GM08714 (cell line): ENCODE measurements at regions not wholly inside any gene's neighbourhood (a gene's known extent, or its start where the extent isn't known, plus 50 kb on each side); places are given as distances from the start of the nearest gene placed in this dataset.
"Not testable (repeated sequence)": the region's sequence is repeated elsewhere in the genome, so short reads cannot be mapped to it uniquely, and the experiment has no call there.

Experiments used
- H3K4me3 ChIP-seq: fragments of 200-500 bp; sonication (Bioruptor generic); 2 replicates; pipeline ENCODE4 v1.5.1; 2014; ENCODE audit warnings: mild to moderate bottlenecking, low read length, inconsistent platforms
- ZNF274 ChIP-seq: IDR thresholded peaks from 2 replicates; pipeline ENCODE4 v1.6.1; 2012; ENCODE audit warnings: mild to moderate bottlenecking, low read depth, low read length

DNA sequence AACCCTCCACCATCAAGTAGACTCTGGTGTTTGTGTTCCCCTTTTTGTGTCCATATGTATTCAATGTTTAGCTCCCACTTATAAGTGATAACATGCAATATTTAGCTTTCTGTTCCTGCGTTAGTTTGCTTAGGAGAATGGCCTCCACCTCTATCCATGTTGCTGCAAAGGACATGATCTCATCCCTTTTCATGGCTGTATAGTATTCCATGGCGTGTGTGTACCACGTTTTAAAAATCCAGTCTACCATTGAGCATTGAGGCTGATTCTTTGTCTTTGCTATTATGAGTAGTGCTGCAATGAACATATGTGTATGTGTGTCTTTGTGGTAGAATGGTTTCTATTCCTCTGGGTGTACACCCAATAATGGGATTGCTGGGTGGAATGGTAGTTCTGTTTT is 140.1 kb downstream of the BASP1 start:
- TF ChIP-seq ZNF274: no peak
- H3K4me3 ChIP-seq: no peak overlapping the region

DNA sequence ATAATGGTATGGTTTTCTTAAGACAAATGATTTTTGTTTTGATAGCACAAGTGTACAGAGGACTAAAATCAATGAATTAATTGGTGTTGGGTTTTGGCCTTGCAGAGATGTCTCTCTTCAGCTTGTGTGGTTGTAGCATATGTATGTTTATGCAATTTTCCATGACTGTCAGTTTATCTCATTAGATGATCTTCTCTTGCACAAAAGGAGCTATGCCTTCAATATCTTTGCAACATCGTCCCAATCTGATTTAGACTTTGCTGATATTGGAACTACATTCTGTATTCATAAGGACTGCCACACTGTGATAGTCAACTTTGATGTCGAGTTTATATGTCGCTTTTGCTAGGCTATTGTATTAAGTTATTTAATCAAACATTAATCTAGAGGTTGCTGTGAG is 140.0 kb upstream of the TAF11L2 start:
- TF ChIP-seq ZNF274: no peak
- H3K4me3 ChIP-seq: no peak overlapping the region

DNA sequence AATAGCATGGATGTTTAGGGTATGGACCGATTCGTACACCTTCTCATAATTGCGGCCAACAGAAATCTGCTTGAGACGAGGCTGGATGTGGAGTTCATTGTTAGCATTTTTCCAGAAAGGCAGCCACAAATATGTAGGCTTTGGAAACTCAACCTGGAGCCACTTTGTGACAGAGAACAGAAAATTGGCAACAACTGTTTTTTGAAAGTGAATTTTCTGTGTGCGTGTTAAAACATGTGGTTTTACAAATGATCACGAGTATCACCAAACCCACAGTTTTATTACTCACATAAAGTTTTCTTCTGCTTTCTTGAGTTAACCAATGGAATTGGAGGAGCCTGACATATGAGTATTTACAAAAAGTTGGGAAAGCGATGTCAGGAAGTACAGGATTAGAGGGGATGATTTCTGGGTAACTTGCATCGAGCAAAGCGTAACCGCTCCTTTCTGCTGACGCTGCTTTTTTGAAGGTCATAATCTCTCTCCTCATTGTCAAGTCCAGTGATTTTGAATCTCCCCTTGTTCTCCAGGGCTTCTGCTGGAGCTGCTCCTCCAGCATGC is 138.5 kb upstream of the TAF11L2 start:
- no peak for TF ChIP-seq ZNF274
- no peak overlapping the region for H3K4me3 ChIP-seq

DNA sequence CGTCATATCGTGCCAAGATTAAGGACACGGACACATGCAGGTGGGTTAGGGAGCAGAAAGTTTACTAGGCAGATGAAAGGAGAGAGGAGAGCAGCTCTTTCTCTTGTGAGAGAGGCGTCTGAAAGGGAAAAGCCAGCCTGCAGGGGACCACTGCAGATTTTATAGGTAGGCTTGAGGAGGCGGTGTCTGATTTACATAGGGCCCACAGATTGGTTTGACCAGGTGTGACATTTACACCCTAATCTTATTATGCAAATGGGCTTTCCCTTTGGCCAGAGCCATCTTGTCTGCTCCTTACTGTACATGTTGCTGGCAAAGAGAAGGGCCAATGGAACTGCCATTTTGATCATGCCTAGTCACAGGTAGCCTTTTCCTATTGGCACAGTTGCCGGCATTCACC is 137.2 kb upstream of the TAF11L2 start:
- no peak for TF ChIP-seq ZNF274
- no peak overlapping the region for H3K4me3 ChIP-seq

DNA sequence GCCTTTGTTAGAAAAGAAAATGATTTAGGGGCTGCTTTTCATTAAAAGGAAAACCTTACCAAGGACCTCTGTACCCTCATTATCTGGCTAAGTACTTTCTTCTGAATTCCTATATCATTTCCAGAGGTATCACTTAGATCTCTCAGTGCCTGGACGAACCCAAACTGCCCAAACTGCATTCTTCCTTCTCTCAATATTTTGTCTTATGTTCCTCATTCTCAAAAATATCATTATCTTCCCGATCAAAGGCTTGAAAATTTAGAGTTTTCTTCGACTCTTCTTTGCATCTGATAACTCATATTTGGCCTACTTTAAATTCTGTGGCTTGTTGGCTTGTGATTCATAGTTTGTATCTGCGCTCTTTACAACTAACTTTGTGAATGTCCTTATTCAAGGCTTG is 136.7 kb upstream of the TAF11L2 start:
- TF ChIP-seq ZNF274: no peak
- H3K4me3 ChIP-seq: no peak overlapping the region

DNA sequence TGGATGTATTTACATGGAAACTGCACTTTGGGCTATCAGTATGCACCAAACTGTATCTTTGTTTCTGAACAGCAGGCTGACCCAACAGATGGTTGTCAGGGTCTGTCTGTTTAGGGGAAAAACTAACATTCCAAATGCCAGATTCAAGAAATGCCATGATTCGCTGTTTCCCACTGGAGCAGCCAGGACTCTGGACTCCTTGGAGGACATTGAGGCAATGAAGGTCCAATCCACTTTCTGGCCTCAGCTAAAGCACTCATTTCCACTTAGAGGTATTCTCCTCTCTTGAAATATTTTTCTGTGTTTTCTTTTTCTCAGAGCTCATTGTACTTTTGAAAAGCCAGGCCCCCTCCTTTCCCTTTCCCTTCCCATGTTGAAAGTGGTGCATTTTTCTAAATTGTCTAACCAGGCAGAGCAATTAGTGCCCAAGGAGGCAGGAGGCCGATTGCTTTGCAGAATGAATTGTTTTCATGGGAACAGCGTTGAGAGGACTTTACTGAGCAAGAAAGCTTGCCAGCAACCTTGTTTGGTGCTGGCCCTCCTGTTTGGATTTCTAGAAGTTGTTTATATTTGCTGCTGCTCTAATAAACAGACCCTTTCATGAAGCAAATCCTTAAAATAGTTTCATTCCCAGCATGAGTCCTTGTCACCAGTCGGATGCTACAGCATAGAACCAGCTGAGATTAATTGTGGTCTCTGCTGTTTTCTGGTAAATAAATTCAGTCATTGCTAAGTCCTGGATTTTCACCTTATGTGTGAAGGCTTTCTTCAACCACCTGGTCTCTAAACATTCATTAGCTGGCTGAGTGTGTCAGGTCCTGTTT is 132.8 kb upstream of the TAF11L2 start:
- H3K4me3 ChIP-seq: no peak overlapping the region
- TF ChIP-seq ZNF274: no peak

DNA sequence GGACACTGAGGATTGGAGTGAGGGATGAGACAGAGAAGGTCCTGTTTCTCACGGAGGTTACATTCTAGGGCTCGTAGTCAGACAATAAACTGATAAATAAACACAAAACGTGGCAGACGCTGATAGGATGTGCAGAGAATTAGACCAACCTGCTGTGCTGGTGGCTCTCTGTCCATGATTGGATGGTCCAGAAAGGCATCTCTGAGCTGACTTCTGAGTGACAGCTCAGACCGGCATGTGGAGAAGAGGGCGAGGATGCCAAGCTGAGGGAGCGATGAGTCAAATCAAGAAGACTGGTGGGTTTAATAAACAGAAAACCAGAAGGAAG is 132.3 kb upstream of the TAF11L2 start:
- H3K4me3 ChIP-seq: no peak overlapping the region
- TF ChIP-seq ZNF274: no peak

DNA sequence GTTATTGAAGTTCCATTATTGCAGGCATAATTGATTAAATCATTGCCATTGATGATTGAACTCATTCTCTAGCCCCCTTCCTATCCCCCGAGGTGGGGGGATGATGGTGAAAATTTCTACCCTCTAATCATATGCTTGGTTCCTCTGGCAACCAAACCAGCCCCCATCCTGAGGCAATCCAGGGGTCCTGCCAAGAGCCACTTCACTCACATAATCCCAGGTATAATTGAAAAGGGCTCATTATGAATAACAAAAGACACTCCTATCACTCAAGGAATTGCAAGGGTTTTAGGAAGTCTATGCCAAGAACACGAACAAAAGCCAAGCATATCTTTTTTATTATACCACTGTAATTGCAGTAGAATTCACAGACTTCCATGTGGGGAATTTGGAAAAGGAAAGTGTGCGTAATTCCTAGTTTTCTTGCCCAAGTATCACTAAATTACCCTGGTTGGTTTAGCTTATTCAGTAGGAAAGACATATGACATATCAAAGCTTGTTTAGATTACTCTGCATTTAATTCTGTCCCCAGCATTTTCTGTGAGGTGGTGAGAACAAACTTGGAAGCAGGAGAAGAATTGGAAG is 130.7 kb upstream of the TAF11L2 start:
- no peak for TF ChIP-seq ZNF274
- H3K4me3 ChIP-seq: no peak overlapping the region

DNA sequence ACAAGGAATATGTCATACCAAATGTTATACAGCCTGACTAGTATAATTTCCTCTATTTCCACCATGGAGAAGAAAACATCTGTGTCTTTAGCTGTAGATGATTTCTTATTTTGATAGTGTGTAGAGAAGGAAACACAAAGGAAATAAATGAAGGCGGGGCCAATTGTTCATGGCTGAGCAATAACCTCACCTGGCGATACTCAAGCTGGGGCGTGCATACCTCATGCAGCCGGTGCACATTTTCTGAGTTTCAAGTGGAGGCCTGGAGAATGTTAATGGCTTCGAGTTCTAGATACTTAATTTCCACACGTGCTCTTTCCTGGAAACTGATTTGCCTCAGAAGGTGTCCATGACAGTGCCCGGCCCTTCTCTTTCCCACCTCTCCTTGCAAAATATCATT is 127.4 kb upstream of the TAF11L2 start:
- no peak overlapping the region for H3K4me3 ChIP-seq
- no peak for TF ChIP-seq ZNF274

DNA sequence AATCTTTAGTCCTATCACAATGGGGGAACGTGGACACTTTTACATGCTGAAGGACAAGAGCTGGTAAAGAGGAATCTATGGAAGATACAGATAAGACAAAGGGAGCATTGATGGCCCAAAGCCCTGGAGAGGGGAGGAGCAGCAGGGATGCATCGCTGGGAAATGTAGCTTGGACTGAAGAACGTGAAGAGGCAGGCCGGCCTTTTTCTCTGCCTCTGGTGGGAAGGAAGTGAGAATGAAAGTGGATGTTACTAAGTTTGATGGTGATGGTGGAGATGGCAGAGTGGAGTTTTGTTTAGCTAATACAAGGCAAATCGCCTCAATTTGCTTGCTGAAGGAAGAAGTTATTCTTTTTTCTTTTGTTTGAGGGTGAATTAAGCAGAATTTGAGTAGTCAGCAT is 124.6 kb upstream of the TAF11L2 start:
- no peak for TF ChIP-seq ZNF274
- H3K4me3 ChIP-seq: no peak overlapping the region

DNA sequence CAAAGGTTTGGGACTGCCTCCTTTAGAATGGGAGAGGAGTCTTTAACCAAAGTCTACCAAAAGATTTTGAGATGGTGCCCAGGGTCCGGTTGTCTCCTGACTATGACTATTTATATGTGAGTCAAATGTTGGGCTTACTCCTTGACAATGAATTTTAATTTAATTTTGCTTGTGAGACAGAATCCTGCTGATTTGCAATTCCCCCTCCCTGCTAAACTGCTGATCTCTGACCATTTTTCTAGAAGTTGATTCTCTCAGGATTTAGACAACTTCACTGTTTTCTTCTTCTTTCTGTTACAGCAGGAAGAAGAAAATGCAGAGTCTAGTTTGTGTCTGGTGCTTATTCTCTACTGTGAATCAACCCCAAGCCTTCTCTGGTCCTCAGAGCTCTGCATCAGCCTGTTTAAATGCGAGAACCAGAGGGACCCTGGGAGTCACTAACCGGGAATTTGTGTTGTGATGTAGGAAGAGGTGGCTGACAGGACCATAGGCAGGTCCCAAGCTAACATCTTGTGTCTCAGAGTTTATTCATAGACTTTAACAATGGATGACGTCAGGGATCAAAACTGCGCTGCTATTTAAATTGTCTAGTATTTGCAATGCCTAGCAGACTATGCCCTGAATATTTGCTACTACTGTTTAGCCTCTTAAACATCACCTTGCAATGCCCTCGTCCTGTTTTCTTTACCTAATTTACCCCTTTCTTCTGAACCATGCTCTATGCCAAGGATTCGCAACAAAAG is 124.0 kb upstream of the TAF11L2 start:
- H3K4me3 ChIP-seq: no peak overlapping the region
- TF ChIP-seq ZNF274: no peak

DNA sequence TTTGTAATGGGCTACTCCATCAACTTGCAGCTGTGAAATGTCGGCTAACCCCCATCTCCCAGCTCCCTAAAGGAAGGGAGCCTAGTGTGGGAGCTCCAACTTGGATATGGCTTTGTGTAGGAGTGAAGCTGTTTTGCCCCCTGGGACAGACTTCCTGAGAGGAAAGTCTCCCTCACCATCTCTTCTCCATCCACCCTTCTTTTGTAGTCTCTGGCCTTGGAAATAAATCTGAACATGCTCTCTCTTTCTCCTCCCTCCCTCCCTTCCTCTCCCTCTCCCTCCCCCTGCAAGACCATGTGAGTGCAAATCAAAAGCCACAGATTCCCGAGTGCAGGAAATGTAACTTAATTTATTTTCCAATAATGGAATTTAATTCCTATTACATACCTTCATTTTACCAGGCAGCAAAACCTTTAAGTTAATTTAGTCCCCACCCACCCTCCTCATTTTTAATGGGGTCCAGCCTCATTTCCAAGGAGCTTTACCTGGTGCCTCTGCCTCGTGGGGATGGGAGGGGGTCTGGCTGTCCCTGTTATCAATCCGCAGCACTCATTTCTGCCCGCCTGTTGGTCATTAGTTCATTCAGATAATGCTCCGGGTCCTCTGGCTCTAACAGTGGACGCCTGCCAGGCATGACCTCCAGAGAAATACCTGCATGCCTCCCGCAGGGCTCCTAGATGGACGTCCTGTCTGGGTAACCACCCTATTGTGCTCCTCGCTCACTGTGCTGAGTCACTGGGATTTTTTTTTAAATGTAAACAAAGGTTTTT is 122.9 kb upstream of the TAF11L2 start:
- H3K4me3 ChIP-seq: no peak overlapping the region

DNA sequence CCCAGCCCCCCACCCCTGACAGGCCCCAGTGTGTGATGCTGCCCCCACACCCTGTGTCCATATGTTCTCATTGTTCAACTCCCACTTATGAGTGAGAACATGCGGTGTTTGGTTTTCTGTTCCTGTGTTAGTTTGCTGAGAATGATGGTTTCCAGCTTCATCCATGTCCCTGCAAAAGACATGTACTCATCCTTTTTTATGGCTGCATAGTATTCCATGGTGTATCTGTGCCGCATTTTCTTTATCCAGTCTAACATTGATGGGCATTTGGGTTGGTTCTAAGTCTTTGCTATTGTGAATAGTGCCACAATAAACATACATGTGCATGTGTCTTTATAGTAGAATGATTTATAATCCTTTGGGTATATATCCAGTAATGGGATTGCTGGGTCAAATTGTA is 122.1 kb upstream of the TAF11L2 start:
- not testable (repeated sequence) for H3K4me3 ChIP-seq

More for the DNA sequence above, 122.9 kb upstream of the TAF11L2 start:
- TF ChIP-seq ZNF274: no peak

DNA sequence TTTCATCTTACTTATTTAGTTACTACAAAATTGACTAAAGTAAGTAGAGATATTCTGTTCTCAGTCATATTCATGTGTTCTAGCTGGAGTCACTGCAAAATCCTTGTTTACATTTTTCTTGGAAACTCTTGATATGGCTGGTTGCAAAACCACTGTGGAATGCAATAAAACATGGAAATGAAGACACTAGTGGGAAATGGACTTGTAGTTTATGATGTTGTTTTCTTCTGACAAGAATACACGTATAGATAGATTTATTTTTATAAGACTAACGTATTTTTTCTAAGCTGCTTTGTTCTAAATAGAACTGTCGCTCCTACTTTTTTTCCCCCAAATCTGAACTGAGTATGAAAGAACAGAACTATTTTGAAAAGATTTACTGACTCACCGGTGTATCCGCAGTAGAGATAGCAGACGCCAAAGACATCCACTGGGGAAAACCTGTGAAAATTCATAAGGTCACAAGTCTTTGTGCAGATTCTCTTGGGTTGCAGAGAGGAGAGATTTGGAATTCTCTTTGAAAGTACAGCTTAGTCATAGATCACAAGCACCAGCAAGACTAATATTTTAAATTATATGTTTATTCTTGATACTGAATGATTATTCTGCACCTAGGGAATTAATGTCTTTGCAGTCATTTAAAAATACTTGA is 119.6 kb upstream of the TAF11L2 start:
- no peak overlapping the region; the same call in 1 of the 2 replicates for H3K4me3 ChIP-seq
- no peak for TF ChIP-seq ZNF274
